ENCODE measurements at regions not wholly inside any gene's neighbourhood (a gene's known extent, or its start where the extent isn't known, plus 50 kb on each side); places are given as distances from the start of the nearest gene placed in this dataset.

GRCh38 chr15:77714555-77714954 is 81.8 kb upstream of the LINGO1 start:
- no peak for TF ChIP-seq EZH2 (IDR thresholded peaks at IDR 0.05; ENCODE audit: low read length, missing control alignments)
- no peak for TF ChIP-seq CTCF (conservative IDR thresholded peaks at IDR 0.05 in 1 of 2, IDR thresholded peaks at IDR 0.05 in 1 of 2; ENCODE audit: low read depth in 1 of 2, low read length in 2 of 2)
- H3K9ac ChIP-seq (ENCODE audit: insufficient read depth, low read length): no peak overlapping the region
- no peak for DNase-seq (ENCODE audit: low read depth in 2 of 2)

DNA sequence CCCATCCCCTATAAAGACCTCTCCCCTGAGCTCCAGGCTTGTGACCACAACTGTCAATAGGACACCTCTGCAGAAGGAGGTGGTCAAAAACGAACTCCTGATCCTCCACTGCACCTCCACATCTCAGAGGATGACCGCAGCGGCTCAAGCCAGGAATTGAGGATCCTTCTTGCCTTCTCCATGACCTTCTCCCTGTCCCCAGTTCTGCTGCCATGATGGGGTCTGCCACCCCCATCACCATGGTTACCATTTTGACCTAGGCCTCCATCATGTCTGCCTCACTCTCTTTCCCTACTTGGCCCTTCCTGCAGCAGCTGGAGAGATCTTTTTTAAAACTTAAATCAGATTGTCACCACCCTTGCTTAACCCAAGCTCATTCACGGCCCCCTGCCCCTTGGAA is 81.3 kb upstream of the LINGO1 start:
- H3K4me3 ChIP-seq (replicated peaks in 1 of 4; ENCODE audit: control extremely low read depth in 1 of 4, insufficient read depth in 1 of 4, low read depth in 3 of 4, low read length in 4 of 4): no peak overlapping the region
- no peak overlapping the region for H2AFZ ChIP-seq (ENCODE audit: low read length)
- H3K79me2 ChIP-seq (ENCODE audit: control insufficient read depth, insufficient read depth, low read length): no peaks in the 10 kb centered on the region
- no peaks in the 10 kb centered on the region for H4K20me1 ChIP-seq (ENCODE audit: control insufficient read depth, extremely low read depth, insufficient read depth, low read length)
- H3K9ac ChIP-seq (ENCODE audit: insufficient read depth, low read length): no peak overlapping the region
- H3K27ac ChIP-seq (ENCODE audit: insufficient read depth, low read length): no peak overlapping the region
- H3K36me3 ChIP-seq (ENCODE audit: control insufficient read depth, insufficient read depth, low read length): no peaks in the 10 kb centered on the region
- no peak overlapping the region for H3K4me2 ChIP-seq (ENCODE audit: extremely low read depth, insufficient read depth, low read length)
- no peak for DNase-seq (ENCODE audit: low read depth in 2 of 2)
- H3K4me1 ChIP-seq (ENCODE audit: control insufficient read depth, extremely low read depth, insufficient read depth, low read length): no peaks in the 10 kb centered on the region
- no peaks in the 10 kb centered on the region for H3K27me3 ChIP-seq (ENCODE audit: control insufficient read depth, insufficient read depth, low read length)
- H3K9me3 ChIP-seq (ENCODE audit: control insufficient read depth, insufficient read depth, low read depth, low read length): no peaks in the 10 kb centered on the region
- TF ChIP-seq EZH2 (IDR thresholded peaks at IDR 0.05; ENCODE audit: low read length, missing control alignments) (no peak), CTCF (conservative IDR thresholded peaks at IDR 0.05 in 1 of 2, IDR thresholded peaks at IDR 0.05 in 1 of 2; ENCODE audit: low read depth in 1 of 2, low read length in 2 of 2) (no peak)

More at GRCh38 chr15:77714555-77714954, 81.8 kb upstream of the LINGO1 start:
- H4K20me1 ChIP-seq (ENCODE audit: control insufficient read depth, extremely low read depth, insufficient read depth, low read length): no peaks in the 10 kb centered on the region
- H3K27ac ChIP-seq (ENCODE audit: insufficient read depth, low read length): no peak overlapping the region
- no peak overlapping the region for H3K4me3 ChIP-seq (replicated peaks in 1 of 4; ENCODE audit: control extremely low read depth in 1 of 4, insufficient read depth in 1 of 4, low read depth in 3 of 4, low read length in 4 of 4)
- H3K9me3 ChIP-seq (ENCODE audit: control insufficient read depth, insufficient read depth, low read depth, low read length): no peaks in the 10 kb centered on the region
- H2AFZ ChIP-seq (ENCODE audit: low read length): no peak overlapping the region
- no peak overlapping the region for H3K4me2 ChIP-seq (ENCODE audit: extremely low read depth, insufficient read depth, low read length)
- H3K4me1 ChIP-seq (ENCODE audit: control insufficient read depth, extremely low read depth, insufficient read depth, low read length): no peaks in the 10 kb centered on the region
- no peaks in the 10 kb centered on the region for H3K27me3 ChIP-seq (ENCODE audit: control insufficient read depth, insufficient read depth, low read length)
- no peaks in the 10 kb centered on the region for H3K36me3 ChIP-seq (ENCODE audit: control insufficient read depth, insufficient read depth, low read length)
- no peaks in the 10 kb centered on the region for H3K79me2 ChIP-seq (ENCODE audit: control insufficient read depth, insufficient read depth, low read length)

DNA sequence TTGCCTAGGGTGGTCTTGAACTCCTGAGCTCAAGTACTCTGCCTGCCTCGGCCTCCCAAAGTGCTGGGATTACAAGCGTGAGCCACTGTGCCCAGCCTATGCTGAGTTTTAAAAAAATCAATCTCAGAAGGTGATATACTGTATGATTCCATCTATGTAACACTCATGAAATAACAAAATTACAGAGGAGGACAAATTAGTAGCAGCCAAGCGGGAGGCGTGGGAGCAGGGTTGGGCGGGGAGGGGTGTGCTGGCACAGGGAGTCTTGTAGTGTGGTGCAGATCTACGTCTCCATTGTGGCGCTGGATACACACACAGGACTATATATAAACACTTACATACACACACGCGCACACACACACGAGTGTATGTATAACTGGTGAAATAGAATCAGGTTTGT is 80.6 kb upstream of the LINGO1 start:
- no peaks in the 10 kb centered on the region for H3K9me3 ChIP-seq (ENCODE audit: control insufficient read depth, insufficient read depth, low read depth, low read length)
- DNase-seq (ENCODE audit: low read depth in 2 of 2): no peak

More for the DNA sequence above, 80.6 kb upstream of the LINGO1 start:
- Histone ChIP-seq H3K9ac (ENCODE audit: insufficient read depth, low read length) (no peak overlapping the region), H3K36me3 (ENCODE audit: control insufficient read depth, insufficient read depth, low read length) (no peaks in the 10 kb centered on the region), H4K20me1 (ENCODE audit: control insufficient read depth, extremely low read depth, insufficient read depth, low read length) (no peaks in the 10 kb centered on the region), H3K27ac (ENCODE audit: insufficient read depth, low read length) (no peak overlapping the region), H3K4me1 (ENCODE audit: control insufficient read depth, extremely low read depth, insufficient read depth, low read length) (no peaks in the 10 kb centered on the region), H2AFZ (ENCODE audit: low read length) (no peak overlapping the region), H3K4me2 (ENCODE audit: extremely low read depth, insufficient read depth, low read length) (no peak overlapping the region), H3K27me3 (ENCODE audit: control insufficient read depth, insufficient read depth, low read length) (no peaks in the 10 kb centered on the region), H3K79me2 (ENCODE audit: control insufficient read depth, insufficient read depth, low read length) (no peaks in the 10 kb centered on the region), H3K4me3 (replicated peaks in 1 of 4; ENCODE audit: control extremely low read depth in 1 of 4, insufficient read depth in 1 of 4, low read depth in 3 of 4, low read length in 4 of 4) (no peak overlapping the region)
- no peak for TF ChIP-seq CTCF (conservative IDR thresholded peaks at IDR 0.05 in 1 of 2, IDR thresholded peaks at IDR 0.05 in 1 of 2; ENCODE audit: low read depth in 1 of 2, low read length in 2 of 2)
- TF ChIP-seq EZH2 (IDR thresholded peaks at IDR 0.05; ENCODE audit: low read length, missing control alignments): no peak
